GM10266 (cell line): ENCODE measurements at regions not wholly inside any gene's neighbourhood (a gene's known extent, or its start where the extent isn't known, plus 50 kb on each side); places are given as distances from the start of the nearest gene placed in this dataset.

Experiments
- DNase-seq: peaks from one replicate; pipeline ENCODE4 v3.0.0; 2012; ENCODE audit errors: extremely low spot score
- TF ChIP-seq, protein P1 (sequence below): IDR thresholded peaks from 2 replicates; pipeline ENCODE4 v1.5.1; 2012; ENCODE audit warnings: mild to moderate bottlenecking, low read depth; ENCODE audit not compliant: control insufficient read depth, insufficient read depth; ENCODE audit errors: missing control alignments

GRCh38 chr12:93223440-93224426 is 154.0 kb upstream of the NUDT4 start:
- DNase-seq, result no peak
- TF ChIP-seq, protein P1, sequence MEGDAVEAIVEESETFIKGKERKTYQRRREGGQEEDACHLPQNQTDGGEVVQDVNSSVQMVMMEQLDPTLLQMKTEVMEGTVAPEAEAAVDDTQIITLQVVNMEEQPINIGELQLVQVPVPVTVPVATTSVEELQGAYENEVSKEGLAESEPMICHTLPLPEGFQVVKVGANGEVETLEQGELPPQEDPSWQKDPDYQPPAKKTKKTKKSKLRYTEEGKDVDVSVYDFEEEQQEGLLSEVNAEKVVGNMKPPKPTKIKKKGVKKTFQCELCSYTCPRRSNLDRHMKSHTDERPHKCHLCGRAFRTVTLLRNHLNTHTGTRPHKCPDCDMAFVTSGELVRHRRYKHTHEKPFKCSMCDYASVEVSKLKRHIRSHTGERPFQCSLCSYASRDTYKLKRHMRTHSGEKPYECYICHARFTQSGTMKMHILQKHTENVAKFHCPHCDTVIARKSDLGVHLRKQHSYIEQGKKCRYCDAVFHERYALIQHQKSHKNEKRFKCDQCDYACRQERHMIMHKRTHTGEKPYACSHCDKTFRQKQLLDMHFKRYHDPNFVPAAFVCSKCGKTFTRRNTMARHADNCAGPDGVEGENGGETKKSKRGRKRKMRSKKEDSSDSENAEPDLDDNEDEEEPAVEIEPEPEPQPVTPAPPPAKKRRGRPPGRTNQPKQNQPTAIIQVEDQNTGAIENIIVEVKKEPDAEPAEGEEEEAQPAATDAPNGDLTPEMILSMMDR, result no peak

DNA sequence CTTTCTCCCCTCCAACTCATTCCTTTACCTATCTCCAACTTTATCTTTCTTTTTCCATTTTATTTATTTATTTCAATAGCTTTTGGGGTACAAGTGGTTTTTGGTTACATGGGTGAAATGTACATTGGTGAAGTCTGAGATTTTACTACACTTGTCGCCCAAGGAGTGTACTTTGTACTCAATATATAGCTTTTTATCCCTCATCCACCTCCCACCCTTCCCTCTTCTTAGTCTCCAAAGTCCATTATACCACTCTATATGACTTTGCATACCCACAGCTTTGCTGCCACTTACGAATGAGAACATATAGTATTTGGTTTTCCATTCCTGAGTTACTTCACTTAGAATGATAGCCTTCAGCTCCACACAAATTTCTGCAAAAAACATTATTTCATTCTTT is 152.6 kb upstream of the NUDT4 start:
- no peak for DNase-seq
- TF ChIP-seq, protein P1, result no peak

DNA sequence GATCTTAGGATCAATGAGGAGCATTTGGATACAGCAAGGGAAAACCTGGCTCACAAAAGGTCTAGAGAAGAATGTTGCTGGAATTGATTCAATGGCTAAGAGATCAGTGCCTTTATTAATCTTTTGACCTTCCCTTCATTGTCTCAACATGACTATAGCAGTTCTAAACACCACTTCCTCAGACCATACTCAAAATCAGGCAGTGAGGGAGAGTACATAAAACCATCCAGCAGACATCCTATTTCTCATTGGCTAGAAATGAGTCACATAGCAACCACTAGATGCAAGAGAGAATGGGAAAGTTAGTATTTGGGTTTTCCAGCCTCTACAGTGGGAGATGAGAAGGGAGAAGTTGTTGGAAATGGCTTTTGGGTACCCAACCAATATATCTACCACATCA is 151.4 kb upstream of the NUDT4 start:
- TF ChIP-seq, protein P1, result no peak
- DNase-seq, result no peak

DNA sequence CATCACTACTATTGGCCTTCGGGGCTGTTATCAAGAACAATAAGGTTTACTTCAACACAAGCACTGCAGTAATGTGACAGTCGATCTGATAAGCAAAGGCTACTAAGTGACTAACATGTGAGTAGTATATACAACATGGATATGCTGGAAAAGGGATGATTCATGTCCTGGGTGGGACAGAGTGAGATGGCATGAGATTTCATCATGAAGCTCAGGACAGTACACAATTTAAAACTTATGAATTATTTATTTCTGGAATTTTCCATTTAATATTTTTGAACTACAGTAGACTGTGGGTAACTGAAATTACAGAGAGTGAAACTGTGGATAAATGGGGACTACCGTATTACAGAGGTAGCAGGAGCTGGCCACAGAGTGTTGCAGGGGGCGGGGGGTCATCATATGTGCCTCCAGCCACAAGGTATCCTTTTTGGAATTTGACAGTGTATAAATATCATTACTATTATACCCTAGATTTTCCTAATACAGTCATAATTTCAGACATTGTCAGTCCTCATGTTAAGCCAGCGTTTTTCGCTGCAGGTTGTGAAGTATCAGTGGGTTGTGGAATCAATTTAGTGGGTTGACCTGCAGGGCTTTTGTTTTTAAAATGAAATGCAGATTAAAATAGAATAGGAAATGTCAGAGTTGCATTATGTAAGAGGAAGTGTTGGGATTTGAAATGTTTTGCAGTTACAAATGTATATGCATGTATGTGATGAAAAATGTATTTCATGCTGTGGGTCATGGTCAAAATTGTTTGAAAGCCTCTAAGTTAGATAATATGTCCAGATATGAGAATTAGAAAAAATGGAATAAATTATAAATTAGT is 148.0 kb upstream of the NUDT4 start:
- no peak for DNase-seq
- TF ChIP-seq, protein P1, result no peak

GRCh38 chr12:93230326-93230720 is 147.4 kb upstream of the NUDT4 start:
- no peak for DNase-seq
- TF ChIP-seq, protein P1, result no peak

GRCh38 chr12:93231938-93232337 is 145.8 kb upstream of the NUDT4 start:
- DNase-seq, result no peak
- TF ChIP-seq, protein P1, result no peak
